RWPE1 (cell line): ENCODE measurements at regions not wholly inside any gene's neighbourhood (a gene's known extent, or its start where the extent isn't known, plus 50 kb on each side); places are given as distances from the start of the nearest gene placed in this dataset.

ENCODE experiments used
- CTCF ChIA-PET: fragments of 350-600 bp; sonication (Branson Sonifier 250); formaldehyde crosslinking; extraction: SDS; loops from one replicate; lab custom pipeline; 2021; lab: Yijun Ruan, JAX
- POLR2A ChIA-PET: fragments of 400-600 bp; formaldehyde crosslinking; extraction: SDS; loops from one replicate; lab custom pipeline; 2020; ENCODE audit warnings: antibody characterized with exemption; ENCODE audit not compliant: low non-redundant PET; lab: Yijun Ruan, JAX
- DNase-seq: peaks from one replicate; pipeline ENCODE4 v3.0.0; 2012; ENCODE audit warnings: low spot score
- H3K27ac ChIP-seq: fragments of 450-650 bp; 2 replicates; pipeline ENCODE4 v1.5.1; 2017
- CTCF ChIP-seq: fragments of 450-650 bp; conservative IDR thresholded peaks from 2 replicates; pipeline ENCODE4 v1.5.1; 2017; ENCODE audit warnings: low read depth, mild to moderate bottlenecking

- no peak for DNase-seq
- CTCF ChIA-PET = no interaction called here
- H3K27ac ChIP-seq = no peak overlapping the region
- POLR2A ChIA-PET = no interaction called here
- no peak for TF ChIP-seq CTCF
These were observed 334.4 kb upstream of the SALL3 start for GRCh38 chr18:78645216-78645615.

- POLR2A ChIA-PET = no interaction called here
- H3K27ac ChIP-seq = no peak overlapping the region
- TF ChIP-seq CTCF = no peak
- CTCF ChIA-PET = no interaction called here
- DNase-seq = no peak
These were observed 332.6 kb upstream of the SALL3 start for GRCh38 chr18:78647018-78647417.

- no peak for DNase-seq
- no peak overlapping the region for H3K27ac ChIP-seq
- CTCF ChIA-PET = no interaction called here
- POLR2A ChIA-PET = no interaction called here
- TF ChIP-seq CTCF = no peak
These were observed 330.2 kb upstream of the SALL3 start for GRCh38 chr18:78649421-78649820.

- ChIA-PET CTCF (no interaction called here), POLR2A (no interaction called here)
- DNase-seq = no peak
- H3K27ac ChIP-seq = no peak overlapping the region
- TF ChIP-seq CTCF = no peak
These were observed 328.7 kb upstream of the SALL3 start for GRCh38 chr18:78650926-78651325.

GRCh38 chr18:78652001-78652545 is 327.5 kb upstream of the SALL3 start:
- H3K27ac ChIP-seq = no peak overlapping the region
- ChIA-PET POLR2A (no interaction called here), CTCF (no interaction called here)
- no peak for DNase-seq
- TF ChIP-seq CTCF = no peak

- CTCF ChIA-PET = no interaction called here
- H3K27ac ChIP-seq = no peak overlapping the region
- TF ChIP-seq CTCF = no peak
- POLR2A ChIA-PET = no interaction called here
- DNase-seq = no peak
These were observed 323.7 kb upstream of the SALL3 start for GRCh38 chr18:78655921-78656320.
